ENCODE measurements at regions not wholly inside any gene's neighbourhood (a gene's known extent, or its start where the extent isn't known, plus 50 kb on each side); places are given as distances from the start of the nearest gene placed in this dataset.

DNA sequence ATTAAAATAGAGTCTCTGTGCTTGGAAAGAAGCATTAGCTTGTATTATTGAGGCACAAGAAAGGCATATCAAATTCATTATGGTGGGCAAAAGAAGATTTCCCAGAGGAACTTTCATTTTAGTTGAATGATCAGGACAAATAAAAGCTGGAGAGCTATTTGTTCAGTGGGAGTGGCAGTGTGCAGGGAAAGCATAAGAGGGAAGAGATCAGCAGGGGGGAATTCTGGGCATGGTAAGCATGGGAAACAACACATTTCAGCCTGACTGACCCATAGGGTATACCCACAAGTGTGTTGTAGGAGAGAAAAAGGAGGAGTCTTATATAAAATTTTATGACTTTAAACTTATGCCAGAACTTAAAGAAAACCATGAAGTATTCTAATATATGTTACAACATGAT is 167.7 kb upstream of the RASA1 start:
- Mint-ChIP-seq H3K4me3 (ENCODE audit: unreplicated experiment) (no peak overlapping the region), H3K9me3 (ENCODE audit: low read depth) (no peaks in the 10 kb centered on the region), H3K36me3 (ENCODE audit: low read depth) (no peaks in the 10 kb centered on the region), H3K27me3 (ENCODE audit: low read depth) (peaks cover 1% of the 10 kb centered on the region), H3K27ac (ENCODE audit: unreplicated experiment) (no peak overlapping the region), H3K4me1 (ENCODE audit: low read depth) (peaks cover 8% of the 10 kb centered on the region)
- TF ChIP-seq, protein P1, sequence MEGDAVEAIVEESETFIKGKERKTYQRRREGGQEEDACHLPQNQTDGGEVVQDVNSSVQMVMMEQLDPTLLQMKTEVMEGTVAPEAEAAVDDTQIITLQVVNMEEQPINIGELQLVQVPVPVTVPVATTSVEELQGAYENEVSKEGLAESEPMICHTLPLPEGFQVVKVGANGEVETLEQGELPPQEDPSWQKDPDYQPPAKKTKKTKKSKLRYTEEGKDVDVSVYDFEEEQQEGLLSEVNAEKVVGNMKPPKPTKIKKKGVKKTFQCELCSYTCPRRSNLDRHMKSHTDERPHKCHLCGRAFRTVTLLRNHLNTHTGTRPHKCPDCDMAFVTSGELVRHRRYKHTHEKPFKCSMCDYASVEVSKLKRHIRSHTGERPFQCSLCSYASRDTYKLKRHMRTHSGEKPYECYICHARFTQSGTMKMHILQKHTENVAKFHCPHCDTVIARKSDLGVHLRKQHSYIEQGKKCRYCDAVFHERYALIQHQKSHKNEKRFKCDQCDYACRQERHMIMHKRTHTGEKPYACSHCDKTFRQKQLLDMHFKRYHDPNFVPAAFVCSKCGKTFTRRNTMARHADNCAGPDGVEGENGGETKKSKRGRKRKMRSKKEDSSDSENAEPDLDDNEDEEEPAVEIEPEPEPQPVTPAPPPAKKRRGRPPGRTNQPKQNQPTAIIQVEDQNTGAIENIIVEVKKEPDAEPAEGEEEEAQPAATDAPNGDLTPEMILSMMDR (IDR thresholded peaks at IDR 0.05) = no peak
- no peak for DNase-seq (ENCODE audit: low spot score)

DNA sequence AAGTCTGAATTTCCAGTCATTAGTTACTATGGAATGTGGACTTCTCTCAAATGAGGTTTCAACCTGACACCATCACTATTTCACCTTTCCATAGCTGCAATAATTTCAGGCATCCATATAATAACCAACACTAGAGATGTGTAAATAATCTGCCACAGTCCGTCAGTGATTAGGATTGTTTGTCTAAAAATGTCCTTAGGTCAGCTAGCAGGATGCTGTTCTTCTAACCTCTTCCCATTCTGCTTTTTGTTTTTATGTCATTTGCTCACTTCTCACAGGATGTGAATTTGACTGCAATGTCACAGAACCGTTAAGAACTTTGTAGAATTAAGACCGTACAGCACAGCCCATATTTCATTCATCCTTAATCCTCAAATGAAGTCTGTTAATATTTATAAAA is 166.4 kb upstream of the RASA1 start:
- Mint-ChIP-seq H3K27ac (ENCODE audit: unreplicated experiment) (no peak overlapping the region), H3K9me3 (ENCODE audit: low read depth) (peaks cover 4% of the 10 kb centered on the region)

DNA sequence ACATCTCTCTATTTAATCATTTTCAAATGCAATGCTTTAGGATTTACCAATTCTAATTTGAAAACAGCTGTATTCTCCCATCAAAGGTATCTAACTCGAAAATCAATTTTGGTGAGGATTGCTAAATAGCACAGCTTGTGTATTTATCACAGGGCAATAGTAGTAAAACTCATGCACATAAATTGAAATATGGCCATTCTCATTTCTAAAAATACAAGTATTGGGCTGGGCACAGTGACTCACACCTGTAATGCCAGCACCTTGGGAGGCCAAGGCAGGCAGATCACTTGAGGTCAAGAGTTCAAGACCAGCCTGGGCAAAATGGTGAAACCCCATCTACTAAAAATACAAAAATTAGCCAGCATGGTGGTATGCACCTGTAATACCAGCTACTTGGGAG is 164.8 kb upstream of the RASA1 start:
- TF ChIP-seq, protein P1 (IDR thresholded peaks at IDR 0.05) = no peak
- Mint-ChIP-seq H3K27me3 (ENCODE audit: low read depth) (no peaks in the 10 kb centered on the region), H3K4me1 (ENCODE audit: low read depth) (peaks cover 8% of the 10 kb centered on the region), H3K36me3 (ENCODE audit: low read depth) (no peaks in the 10 kb centered on the region), H3K27ac (ENCODE audit: unreplicated experiment) (no peak overlapping the region), H3K4me3 (ENCODE audit: unreplicated experiment) (no peak overlapping the region), H3K9me3 (ENCODE audit: low read depth) (peaks cover 4% of the 10 kb centered on the region)
- DNase-seq (ENCODE audit: low spot score) = no peak

More for the DNA sequence above, 166.4 kb upstream of the RASA1 start:
- Mint-ChIP-seq H3K4me3 (ENCODE audit: unreplicated experiment) (no peak overlapping the region), H3K4me1 (ENCODE audit: low read depth) (peaks cover 8% of the 10 kb centered on the region), H3K27me3 (ENCODE audit: low read depth) (no peaks in the 10 kb centered on the region), H3K36me3 (ENCODE audit: low read depth) (no peaks in the 10 kb centered on the region)
- no peak for DNase-seq (ENCODE audit: low spot score)
- TF ChIP-seq, protein P1 (IDR thresholded peaks at IDR 0.05) = no peak

DNA sequence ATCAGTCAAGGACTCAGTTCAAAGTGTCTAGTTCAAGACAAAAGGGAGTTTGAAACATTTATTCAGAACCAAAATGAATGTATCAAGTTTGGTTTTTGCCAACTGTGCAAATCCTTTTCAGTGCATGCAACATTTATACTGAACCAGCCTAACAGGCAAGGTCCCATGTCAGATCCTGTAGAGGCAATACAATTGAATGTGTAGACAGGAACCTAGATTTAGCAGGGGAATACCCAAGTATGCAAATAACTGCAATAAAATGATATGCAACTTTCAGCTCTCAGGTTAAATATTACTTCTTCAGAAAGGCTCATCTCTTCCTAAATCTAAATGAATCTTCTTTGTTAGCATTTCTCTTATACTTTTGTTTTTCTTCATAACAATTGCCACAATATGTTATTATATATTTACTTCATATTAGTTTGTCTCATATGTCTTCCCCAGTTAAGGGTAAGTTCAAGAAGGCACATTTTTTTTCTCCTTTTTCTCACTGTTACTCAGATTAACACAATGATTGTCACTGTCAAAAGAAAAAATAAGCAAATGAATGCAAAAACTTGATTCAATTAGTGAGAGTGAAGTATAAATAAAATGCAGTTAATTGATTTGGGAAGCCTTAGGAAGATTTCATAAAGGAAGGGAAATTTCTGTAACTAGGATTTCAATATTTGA is 163.9 kb upstream of the RASA1 start:
- no peaks in the 10 kb centered on the region for H3K27me3 Mint-ChIP-seq (ENCODE audit: low read depth)
- H3K9me3 Mint-ChIP-seq (ENCODE audit: low read depth) = peaks cover 4% of the 10 kb centered on the region
- H3K27ac Mint-ChIP-seq (ENCODE audit: unreplicated experiment) = no peak overlapping the region
- no peak for DNase-seq (ENCODE audit: low spot score)
- no peaks in the 10 kb centered on the region for H3K36me3 Mint-ChIP-seq (ENCODE audit: low read depth)
- TF ChIP-seq, protein P1 (IDR thresholded peaks at IDR 0.05) = no peak
- peaks cover 8% of the 10 kb centered on the region for H3K4me1 Mint-ChIP-seq (ENCODE audit: low read depth)
- H3K4me3 Mint-ChIP-seq (ENCODE audit: unreplicated experiment) = no peak overlapping the region

DNA sequence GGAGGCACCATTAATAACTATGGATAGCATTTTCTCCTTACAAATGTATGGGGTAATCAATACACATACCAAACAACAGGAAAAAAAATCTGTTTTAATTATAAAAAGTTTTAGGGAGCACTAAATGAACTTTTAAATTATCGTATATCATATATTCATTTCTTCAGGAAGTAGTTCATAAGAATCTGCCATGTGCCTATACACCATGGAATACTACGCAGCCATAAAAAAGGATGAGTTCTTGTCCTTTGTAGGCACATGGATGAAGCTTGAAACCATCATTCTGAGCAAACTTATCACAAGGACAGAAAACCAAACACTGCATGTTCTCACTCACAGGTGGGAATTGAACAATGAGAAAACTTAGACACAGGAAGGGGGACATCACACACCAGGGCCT is 162.1 kb upstream of the RASA1 start:
- H3K9me3 Mint-ChIP-seq (ENCODE audit: low read depth) = peaks cover 4% of the 10 kb centered on the region
- TF ChIP-seq, protein P1 (IDR thresholded peaks at IDR 0.05) = no peak
- H3K27ac Mint-ChIP-seq (ENCODE audit: unreplicated experiment) = no peak overlapping the region
- no peak overlapping the region for H3K4me3 Mint-ChIP-seq (ENCODE audit: unreplicated experiment)
- H3K4me1 Mint-ChIP-seq (ENCODE audit: low read depth) = peaks cover 5% of the 10 kb centered on the region
- H3K36me3 Mint-ChIP-seq (ENCODE audit: low read depth) = no peaks in the 10 kb centered on the region
- no peaks in the 10 kb centered on the region for H3K27me3 Mint-ChIP-seq (ENCODE audit: low read depth)
- DNase-seq (ENCODE audit: low spot score) = no peak

Measured in chondrocyte (in vitro differentiated cells).